D721Med (cell line): ENCODE measurements at regions not wholly inside any gene's neighbourhood (a gene's known extent, or its start where the extent isn't known, plus 50 kb on each side); places are given as distances from the start of the nearest gene placed in this dataset.
A peak's percentile ranks its signal among the peaks of the same experiment; 100 is the strongest.

Experiments used
- DNase-seq: peaks from one replicate; pipeline ENCODE4 v3.0.0; 2011; ENCODE audit warnings: low spot score; ENCODE audit not compliant: insufficient read length
- FAIRE-seq: peaks from 2 replicates; lab custom pipeline; 2011; peaks lifted over from hg19 to GRCh38; lab: Jason Lieb, UNC
- TF ChIP-seq, protein P1 (sequence below): IDR thresholded peaks from 2 replicates; pipeline ENCODE4 v1.5.1; 2012; ENCODE audit warnings: mild to moderate bottlenecking, control low read depth; ENCODE audit not compliant: insufficient read depth; ENCODE audit errors: missing control alignments

DNA sequence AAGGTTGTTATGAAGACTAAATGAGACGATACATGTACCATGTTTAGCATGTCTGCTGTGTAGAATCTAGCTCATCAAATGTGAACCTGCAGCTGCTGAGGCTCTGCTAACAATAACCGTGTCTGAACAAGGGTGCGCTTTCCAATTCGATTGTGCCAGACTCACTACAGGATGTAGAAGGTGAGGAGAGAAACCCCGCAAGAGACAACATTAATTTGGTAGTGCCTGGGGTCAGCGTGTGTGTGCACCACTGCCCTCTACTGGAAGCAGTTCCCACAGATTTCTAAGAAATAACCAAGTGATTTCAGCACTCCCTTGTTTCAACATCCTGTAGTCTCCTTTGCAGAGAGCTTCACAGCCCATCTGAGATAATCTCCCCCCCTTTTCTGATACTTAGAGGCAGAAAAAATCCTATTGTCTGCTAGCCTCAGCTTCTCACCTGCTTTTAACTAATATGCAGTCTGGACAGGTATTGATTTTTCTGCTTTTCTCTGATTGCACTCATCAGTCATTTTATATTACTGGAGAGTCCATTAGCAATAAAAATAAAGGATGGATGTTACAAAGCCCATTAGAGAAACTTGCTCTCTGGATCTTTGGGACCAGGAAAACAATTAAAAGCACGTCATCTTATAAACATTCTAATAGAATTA is 96.7 kb upstream of the BACH2 start:
- FAIRE-seq (peak; percentile 41), DNase-seq (no peak)
- TF ChIP-seq, protein P1, sequence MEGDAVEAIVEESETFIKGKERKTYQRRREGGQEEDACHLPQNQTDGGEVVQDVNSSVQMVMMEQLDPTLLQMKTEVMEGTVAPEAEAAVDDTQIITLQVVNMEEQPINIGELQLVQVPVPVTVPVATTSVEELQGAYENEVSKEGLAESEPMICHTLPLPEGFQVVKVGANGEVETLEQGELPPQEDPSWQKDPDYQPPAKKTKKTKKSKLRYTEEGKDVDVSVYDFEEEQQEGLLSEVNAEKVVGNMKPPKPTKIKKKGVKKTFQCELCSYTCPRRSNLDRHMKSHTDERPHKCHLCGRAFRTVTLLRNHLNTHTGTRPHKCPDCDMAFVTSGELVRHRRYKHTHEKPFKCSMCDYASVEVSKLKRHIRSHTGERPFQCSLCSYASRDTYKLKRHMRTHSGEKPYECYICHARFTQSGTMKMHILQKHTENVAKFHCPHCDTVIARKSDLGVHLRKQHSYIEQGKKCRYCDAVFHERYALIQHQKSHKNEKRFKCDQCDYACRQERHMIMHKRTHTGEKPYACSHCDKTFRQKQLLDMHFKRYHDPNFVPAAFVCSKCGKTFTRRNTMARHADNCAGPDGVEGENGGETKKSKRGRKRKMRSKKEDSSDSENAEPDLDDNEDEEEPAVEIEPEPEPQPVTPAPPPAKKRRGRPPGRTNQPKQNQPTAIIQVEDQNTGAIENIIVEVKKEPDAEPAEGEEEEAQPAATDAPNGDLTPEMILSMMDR: peak; percentile 77

DNA sequence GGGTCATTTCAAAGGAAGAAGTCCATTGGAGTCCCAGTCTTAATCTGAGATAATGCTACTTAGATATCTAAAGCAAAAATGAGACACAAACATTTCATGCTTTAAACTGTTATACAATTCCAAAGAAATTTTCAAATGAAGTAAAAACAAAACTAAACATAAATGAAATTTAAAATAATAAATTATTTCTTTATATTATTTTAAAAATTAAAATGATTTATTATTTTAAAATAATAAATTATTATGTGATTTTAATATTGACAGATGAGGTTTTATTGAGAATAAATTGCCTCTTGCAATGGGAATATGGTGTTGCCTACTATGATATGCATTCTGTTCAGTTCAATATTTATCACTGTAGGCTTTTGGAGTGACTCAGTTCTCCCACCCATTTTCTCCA is 93.7 kb upstream of the BACH2 start:
- no peak for DNase-seq
- TF ChIP-seq, protein P1: no peak
- FAIRE-seq: no peak

DNA sequence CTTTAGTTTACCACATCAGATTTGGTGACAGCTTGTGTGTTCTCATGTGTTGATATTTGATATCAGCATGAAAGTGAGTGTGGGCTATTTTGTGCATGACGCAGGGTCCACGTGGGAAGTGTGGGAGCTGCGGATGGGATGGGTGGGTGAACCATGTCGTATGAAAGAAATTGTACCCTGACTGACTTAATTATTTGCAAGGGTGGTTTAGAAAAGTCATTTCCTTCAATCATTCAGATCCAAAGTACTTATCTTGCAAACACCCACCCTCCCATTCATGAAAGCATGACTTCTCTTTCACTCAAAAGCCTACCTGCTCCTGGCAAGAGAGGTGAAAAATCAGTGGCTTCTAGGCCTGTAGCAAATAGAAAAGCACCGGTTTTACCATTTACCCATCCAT is 91.8 kb upstream of the BACH2 start:
- no peak for FAIRE-seq
- TF ChIP-seq, protein P1: no peak
- DNase-seq: no peak

DNA sequence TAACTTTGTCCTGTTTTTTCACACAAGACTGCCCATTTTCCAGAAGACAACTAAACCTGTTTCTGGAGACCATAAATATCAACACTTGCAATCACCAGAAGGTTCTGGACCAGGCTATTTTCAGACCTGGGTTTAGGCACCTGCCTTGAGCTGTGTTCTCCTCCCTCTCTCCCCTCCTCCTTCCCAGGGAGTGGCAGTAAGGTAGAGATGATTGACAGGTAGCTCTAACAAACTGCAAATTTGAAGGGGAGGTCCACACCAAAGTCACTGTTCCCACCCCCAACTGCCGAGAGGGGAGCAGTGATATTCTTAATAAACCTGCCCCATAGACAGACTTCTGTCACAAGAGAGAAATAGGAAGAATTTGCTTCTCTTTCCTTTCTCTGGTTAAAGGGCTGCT is 91.2 kb upstream of the BACH2 start:
- DNase-seq (no peak), FAIRE-seq (no peak)
- TF ChIP-seq, protein P1: no peak

DNA sequence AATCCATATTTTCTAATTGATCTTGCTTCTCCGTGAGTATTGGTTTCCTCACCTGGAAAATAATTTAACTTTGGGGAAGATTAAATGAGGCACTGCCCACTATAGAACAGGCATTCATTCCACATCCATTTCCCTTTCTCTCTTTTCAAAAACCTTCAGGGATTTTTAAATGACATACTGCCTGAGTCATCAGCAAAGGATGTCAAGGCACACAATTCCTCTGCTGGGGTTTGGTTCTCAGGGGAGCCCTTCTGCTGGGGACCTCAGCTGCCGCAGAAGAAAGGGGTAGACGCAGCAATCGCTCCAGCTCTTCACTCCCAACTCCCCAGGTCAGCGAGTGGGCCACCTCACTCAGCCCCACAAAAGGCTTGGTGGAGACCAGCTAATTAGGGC is 90.7 kb upstream of the BACH2 start:
- DNase-seq (no peak), FAIRE-seq (no peak)
- TF ChIP-seq, protein P1: no peak

DNA sequence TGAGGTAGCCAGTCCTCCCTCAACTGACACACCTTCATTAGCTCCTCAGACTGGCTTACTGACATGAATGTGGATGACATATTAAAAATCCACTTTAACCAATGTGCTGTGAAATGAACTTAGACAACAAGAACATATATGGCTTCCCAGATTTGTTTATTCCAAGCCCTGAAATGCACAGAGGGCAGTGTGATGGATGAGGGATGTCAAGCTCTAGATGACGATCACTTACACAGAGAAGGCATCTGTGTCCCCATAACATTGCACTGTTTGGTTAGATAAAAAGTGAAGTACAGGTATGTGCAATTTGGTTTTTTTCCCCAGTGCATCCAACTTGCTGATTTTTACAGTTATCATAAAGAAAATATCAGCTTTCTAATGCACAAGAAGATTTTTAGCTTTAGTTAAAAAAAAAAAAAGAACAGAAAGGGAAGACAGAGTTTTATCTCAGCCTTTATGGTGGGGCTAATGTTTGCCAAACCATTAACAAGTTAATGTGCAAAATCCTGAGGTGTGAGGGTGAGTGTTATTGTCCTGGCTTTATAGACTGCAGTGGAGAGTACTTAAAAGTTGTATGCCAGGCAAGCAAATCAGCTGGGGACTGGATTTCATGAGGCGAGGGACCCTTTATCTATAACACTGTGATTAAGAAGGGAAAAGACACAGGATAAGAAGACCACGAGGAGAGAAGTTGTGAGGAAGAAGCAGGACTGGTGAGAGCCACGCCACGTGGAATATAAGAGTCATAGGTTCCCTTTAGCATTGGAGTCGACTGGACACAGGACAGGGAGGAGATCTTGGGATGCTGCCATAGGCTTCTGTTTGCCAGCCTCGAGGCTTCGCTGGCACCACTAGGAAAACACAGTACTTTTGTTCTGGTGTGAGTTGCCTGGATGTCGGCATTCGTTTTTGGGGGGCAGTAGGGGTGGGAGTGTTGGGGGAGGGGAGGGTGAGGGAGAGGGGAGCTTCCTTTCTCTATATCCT is 90.0 kb upstream of the BACH2 start:
- DNase-seq (no peak), FAIRE-seq (no peak)
- TF ChIP-seq, protein P1: no peak

DNA sequence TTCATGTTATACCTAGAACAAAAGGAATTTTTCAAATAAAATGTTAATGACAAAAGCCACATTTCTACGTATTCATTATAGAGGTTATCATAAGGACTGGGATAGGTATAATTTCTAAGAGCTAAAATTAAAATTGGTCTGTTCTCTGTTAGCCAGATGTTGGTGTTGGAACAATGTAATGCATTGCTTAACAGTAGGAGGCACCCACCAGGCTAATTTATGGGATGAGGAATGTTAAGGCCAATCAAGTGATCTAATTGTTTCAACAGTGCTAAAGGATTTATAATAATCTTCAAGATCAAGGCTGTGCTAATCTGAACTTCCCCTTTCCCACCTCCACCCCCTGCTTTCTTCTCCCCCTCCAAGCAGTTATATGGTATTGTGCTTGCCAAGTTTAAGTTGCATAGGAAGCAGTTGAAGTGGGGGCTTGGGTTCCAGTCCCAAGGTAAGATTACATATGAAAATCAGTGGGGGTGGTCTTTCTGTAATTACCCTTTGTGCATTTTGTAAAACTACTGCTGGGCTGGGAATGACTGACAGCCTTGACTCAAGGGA is 89.2 kb upstream of the BACH2 start:
- no peak for DNase-seq
- FAIRE-seq: no peak
- TF ChIP-seq, protein P1: peak; percentile 7
